Epithelial cell of esophagus (primary cell): ENCODE measurements at regions not wholly inside any gene's neighbourhood (a gene's known extent, or its start where the extent isn't known, plus 50 kb on each side); places are given as distances from the start of the nearest gene placed in this dataset.

Source experiments
- DNase-seq: peaks from one replicate; pipeline ENCODE4 v3.0.0; 2010; ENCODE audit warnings: low read depth
- H3K4me3 ChIP-seq: 2 replicates; pipeline ENCODE4 v1.5.1; 2011; ENCODE audit warnings: mild to moderate bottlenecking, low read length, control low read depth
- TF ChIP-seq, protein P1 (sequence below): IDR thresholded peaks from 2 replicates; pipeline ENCODE4 v1.5.1; 2011; ENCODE audit warnings: low read depth, mild to moderate bottlenecking, low read length, control low read depth, inconsistent platforms; ENCODE audit not compliant: insufficient read depth; ENCODE audit errors: missing control alignments

DNA sequence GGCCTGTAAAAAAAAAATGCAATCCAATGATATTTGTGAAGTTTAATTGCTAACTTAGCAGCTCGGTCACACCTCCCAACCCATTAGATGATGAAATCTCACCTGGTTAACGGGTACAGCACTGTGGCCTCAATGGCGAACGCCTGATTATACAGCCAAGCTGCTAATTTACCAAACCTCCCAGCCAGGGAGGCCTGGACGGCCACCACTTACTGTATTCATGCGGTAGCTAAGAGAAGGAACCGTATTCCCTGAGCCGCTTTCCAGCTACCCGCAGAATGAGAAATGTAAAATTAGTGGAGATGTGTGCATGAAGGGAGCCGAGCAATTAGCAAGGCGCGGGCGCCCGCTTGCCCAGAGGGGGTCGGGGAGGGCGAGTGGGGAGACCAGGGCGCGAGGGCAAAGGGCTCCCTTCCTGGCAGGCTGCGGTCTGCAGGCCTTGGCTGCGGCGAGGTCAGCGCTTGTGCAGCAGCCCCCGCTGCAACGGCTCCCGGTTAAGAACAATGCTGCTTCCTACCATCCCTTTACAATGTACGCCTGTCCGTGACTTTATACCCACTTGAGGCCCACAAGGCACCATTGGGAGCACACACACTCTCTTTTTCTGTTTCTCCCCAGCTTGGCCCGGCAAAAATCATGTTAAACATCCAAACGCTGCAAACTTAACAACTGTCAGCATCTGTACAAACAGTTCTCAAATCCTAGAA lies 70.4 kb upstream of the TBCA start:
- DNase-seq = no peak
- no peak overlapping the region for H3K4me3 ChIP-seq
- TF ChIP-seq, protein P1, sequence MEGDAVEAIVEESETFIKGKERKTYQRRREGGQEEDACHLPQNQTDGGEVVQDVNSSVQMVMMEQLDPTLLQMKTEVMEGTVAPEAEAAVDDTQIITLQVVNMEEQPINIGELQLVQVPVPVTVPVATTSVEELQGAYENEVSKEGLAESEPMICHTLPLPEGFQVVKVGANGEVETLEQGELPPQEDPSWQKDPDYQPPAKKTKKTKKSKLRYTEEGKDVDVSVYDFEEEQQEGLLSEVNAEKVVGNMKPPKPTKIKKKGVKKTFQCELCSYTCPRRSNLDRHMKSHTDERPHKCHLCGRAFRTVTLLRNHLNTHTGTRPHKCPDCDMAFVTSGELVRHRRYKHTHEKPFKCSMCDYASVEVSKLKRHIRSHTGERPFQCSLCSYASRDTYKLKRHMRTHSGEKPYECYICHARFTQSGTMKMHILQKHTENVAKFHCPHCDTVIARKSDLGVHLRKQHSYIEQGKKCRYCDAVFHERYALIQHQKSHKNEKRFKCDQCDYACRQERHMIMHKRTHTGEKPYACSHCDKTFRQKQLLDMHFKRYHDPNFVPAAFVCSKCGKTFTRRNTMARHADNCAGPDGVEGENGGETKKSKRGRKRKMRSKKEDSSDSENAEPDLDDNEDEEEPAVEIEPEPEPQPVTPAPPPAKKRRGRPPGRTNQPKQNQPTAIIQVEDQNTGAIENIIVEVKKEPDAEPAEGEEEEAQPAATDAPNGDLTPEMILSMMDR = no peak

DNA sequence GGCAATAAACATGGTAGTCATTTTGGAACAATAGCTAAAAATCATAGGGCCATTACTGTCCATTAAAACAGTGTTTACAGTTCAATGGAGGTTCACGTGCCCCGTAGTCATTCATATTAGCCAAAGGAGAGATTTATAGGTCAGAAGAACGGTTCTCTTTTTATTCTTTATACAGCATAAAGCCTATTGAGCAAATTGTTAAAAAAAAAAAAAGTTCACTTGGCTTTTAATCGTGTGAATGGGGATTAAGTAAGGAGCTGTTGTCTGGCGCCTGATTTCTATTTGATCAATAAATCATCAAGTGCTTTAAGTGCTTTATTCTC lies 69.1 kb upstream of the TBCA start:
- no peak for DNase-seq

DNA sequence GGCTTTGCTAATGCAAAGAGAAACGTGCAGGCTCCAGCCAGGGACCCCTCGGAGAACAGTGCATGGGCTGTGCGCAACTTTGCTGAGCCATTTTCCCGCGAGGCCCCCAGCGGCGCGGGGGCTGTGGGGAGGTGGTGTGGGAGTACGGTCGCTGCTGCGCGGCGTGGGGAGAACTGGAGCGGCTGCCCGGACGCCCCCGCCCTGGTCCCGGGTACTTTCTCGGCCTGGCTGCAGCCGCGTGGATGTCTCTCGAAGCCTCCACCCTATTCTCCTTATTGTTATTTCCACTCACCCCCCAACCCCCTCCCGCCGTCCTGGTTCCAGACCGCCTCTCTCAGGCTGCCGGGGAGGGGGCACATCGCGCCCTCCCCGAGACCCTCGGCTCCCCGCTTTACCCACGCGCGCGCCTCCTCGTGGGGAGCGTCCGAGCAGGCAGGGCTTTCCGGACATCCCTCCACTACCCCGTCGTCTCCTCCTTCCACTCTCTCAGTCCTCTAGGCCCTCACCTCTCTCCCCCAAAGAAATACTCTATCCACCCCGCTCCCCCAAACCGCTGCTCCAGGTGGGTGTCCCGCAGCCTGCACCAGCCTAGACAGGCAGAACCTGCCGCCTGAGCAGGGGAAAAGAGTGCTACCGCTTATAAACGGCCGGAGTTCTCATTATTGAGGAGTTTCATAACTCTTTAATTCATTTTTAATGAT lies 68.6 kb upstream of the TBCA start:
- TF ChIP-seq, protein P1 = no peak
- DNase-seq = no peak
- peak overlapping the region; percentile 30 for H3K4me3 ChIP-seq

More for the DNA sequence above, 69.1 kb upstream of the TBCA start:
- no peak overlapping the region for H3K4me3 ChIP-seq
- TF ChIP-seq, protein P1 = no peak

DNA sequence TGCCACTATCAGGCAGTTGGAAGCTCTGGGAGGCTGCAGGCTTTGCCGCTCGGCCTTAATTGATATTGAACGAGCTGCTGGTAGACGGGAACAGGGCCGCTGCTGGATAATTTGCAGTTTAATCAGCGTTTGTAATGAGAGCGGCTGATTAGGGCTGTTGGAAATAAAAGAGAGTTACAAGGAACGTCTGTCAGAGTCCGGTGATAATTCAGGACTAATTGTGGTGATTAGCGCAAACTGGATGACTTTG lies 68.2 kb upstream of the TBCA start:
- H3K4me3 ChIP-seq = peak overlapping the region; percentile 30
- DNase-seq = no peak
- TF ChIP-seq, protein P1 = no peak

DNA sequence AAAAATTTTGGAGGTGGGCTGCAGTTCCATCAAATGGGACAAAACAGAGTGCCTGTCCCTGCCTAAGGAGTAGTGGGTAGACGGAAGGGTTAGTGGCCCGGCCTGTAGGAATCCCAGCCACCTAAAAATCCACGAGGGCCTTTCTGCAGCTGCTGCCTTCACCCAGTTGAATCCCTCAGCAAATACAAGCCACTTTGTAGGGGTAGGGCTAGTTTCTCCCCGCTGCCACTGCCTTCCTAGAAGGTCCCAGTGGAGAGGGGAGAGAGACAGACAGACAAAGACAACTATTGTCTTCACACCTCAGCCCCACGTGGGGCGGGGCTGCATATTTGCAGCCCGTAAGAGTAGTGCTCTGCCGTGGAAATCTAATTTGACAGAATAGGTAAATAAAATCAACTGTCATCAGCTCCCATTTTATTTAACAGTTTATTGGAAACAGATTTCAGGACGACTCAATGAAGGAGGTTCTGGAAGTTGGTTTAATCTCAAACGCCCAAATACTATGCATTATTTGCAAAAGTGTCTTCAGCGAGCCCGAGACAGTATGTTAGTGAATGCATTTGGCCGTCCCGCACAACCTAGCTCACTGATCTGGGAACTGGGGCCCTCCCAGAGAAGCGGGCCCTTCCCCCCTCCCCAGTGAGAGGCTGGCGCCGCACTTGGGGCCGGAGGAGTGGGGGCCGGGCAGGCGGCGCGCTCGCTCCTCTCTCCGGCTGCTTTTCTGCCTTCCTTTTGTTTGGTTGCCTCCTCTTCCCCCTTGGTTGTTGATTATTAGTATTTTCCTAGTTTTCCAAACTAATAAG lies 67.6 kb upstream of the TBCA start:
- TF ChIP-seq, protein P1 = no peak
- peak overlapping the region; percentile 30 for H3K4me3 ChIP-seq
- DNase-seq = no peak

DNA sequence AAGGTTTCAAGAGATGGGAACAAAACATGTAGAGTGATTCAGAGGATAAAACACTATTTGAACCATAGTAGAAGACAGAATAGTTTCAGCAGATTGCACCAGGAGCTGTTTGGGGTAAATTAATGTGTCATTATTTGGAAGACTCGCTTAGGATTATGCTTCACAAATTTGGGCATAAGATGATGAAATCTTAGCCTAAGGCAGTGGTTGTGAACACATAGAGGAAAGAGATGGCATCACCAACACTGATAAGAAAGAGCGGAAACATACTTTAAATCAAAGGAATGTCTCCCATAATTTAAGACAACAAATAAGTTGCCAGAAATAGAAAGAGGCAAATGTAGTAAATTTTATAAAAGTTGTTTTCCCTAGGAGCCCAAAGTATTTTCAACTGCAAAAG lies 66.1 kb upstream of the TBCA start:
- TF ChIP-seq, protein P1 = no peak
- no peak overlapping the region for H3K4me3 ChIP-seq
- DNase-seq = no peak
